Neural progenitor cell (in vitro differentiated cells): ENCODE measurements at regions not wholly inside any gene's neighbourhood (a gene's known extent, or its start where the extent isn't known, plus 50 kb on each side); places are given as distances from the start of the nearest gene placed in this dataset.

Source experiments
- DNase-seq: peaks from one replicate; pipeline ENCODE4 v3.0.0-alpha.2; 2016; ENCODE audit warnings: low spot score
- H2AFZ ChIP-seq: fragments of 200-600 bp; sonication (generic); replicated peaks from 2 replicates; pipeline ENCODE4 v1.6.1; 2016; ENCODE audit warnings: antibody characterized with exemption
- H3F3A ChIP-seq: fragments of 200-600 bp; sonication (generic); 2 replicates; pipeline ENCODE4 v1.6.1; 2016; ENCODE audit warnings: antibody characterized with exemption, low read depth
- H3K27ac ChIP-seq: fragments of 200-600 bp; sonication (generic); 2 replicates; pipeline ENCODE4 v1.5.1; 2016; ENCODE audit warnings: mild to moderate bottlenecking
- H3K27me3 ChIP-seq: fragments of 200-600 bp; sonication (generic); 2 replicates; pipeline ENCODE4 v1.6.1; 2016; ENCODE audit warnings: mild to moderate bottlenecking, moderate library complexity
- H3K36me3 ChIP-seq: fragments of 200-600 bp; sonication (generic); 2 replicates; pipeline ENCODE4 v1.5.1; 2016
- H3K4me1 ChIP-seq: fragments of 200-600 bp; sonication (generic); 2 replicates; pipeline ENCODE4 v1.6.1; 2016; ENCODE audit warnings: mixed run types
- H3K4me2 ChIP-seq: fragments of 200-600 bp; sonication (generic); 2 replicates; pipeline ENCODE4 v1.6.1; 2016
- H3K4me3 ChIP-seq: fragments of 200-600 bp; sonication (generic); 2 replicates; pipeline ENCODE4 v1.5.1; 2016
- H3K79me2 ChIP-seq: fragments of 200-600 bp; sonication (generic); 2 replicates; pipeline ENCODE4 v1.6.1; 2016; ENCODE audit warnings: low read depth
- H3K9ac ChIP-seq: fragments of 200-600 bp; sonication (generic); 2 replicates; pipeline ENCODE4 v1.6.1; 2016
- H3K9me3 ChIP-seq: fragments of 200-600 bp; sonication (generic); 2 replicates; pipeline ENCODE4 v1.5.1; 2016; ENCODE audit warnings: low read depth
- H4K20me1 ChIP-seq: fragments of 200-600 bp; sonication (generic); 2 replicates; pipeline ENCODE4 v1.6.1; 2016; ENCODE audit warnings: low read depth
- H3K27ac Mint-ChIP-seq: 3 replicates; pipeline ENCODE4 v1.8.0; 2021; ENCODE audit warnings: mixed read lengths
- H3K27me3 Mint-ChIP-seq: 2 replicates; pipeline ENCODE4 v1.8.0; 2022; ENCODE audit warnings: low read depth, mild to moderate bottlenecking, inconsistent platforms, moderate library complexity, mixed read lengths; ENCODE audit not compliant: insufficient read depth
- H3K36me3 Mint-ChIP-seq: 3 replicates; pipeline ENCODE4 v1.8.0; 2021; ENCODE audit warnings: mixed read lengths
- H3K4me1 Mint-ChIP-seq: 3 replicates; pipeline ENCODE4 v1.8.0; 2021; ENCODE audit warnings: mixed read lengths
- H3K4me3 Mint-ChIP-seq: 3 replicates; pipeline ENCODE4 v1.8.0; 2021; ENCODE audit warnings: mild to moderate bottlenecking, moderate library complexity, mixed read lengths
- H3K9me3 Mint-ChIP-seq: 3 replicates; pipeline ENCODE4 v1.8.0; 2020; ENCODE audit warnings: mixed read lengths
- EZH2 ChIP-seq: fragments of 200-600 bp; sonication (generic); IDR thresholded peaks from 2 replicates; pipeline ENCODE4 v1.6.1; 2017; ENCODE audit warnings: antibody characterized with exemption, mild to moderate bottlenecking, moderate library complexity
- EZH2phosphoT487 ChIP-seq: fragments of 200-600 bp; sonication (generic); IDR thresholded peaks from 2 replicates; pipeline ENCODE4 v1.6.1; 2017; ENCODE audit warnings: antibody characterized with exemption
- TF ChIP-seq, protein P1 (sequence below): fragments of 200-600 bp; sonication (generic); IDR thresholded peaks from 2 replicates; pipeline ENCODE4 v1.5.1; 2017; ENCODE audit warnings: antibody characterized with exemption, mild to moderate bottlenecking

DNA sequence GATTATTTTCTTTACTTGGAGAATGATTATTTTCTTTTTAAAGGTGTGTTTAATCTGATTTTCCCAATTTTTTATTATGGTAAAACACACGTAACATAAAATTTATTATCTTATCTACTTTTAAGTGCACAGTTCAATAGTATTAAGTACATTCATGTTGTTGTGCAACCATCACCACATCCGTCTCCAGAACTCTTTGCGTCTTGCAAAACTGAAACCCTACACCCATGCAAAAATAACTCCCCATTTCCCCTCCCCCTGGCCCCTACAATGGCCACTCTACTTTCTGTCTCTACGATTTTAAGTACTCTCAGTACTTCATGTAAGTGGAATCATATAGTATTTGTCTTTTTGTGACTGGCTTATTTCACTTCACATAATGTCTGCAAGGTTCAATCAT is 230.7 kb downstream of the SATB1 start:
- Mint-ChIP-seq H3K9me3 (peaks cover 2% of the 10 kb centered on the region), H3K27ac (no peak overlapping the region), H3K27me3 (peaks cover 2% of the 10 kb centered on the region), H3K4me3 (no peak overlapping the region), H3K36me3 (no peaks in the 10 kb centered on the region), H3K4me1 (peaks cover 16% of the 10 kb centered on the region)
- Histone ChIP-seq H3K4me3 (no peak overlapping the region), H3K4me2 (no peak overlapping the region), H3K36me3 (no peaks in the 10 kb centered on the region), H2AFZ (no peak overlapping the region), H3K79me2 (no peaks in the 10 kb centered on the region), H3K9ac (no peak overlapping the region), H3F3A (no peaks in the 10 kb centered on the region), H3K27ac (no peak overlapping the region), H3K9me3 (no peaks in the 10 kb centered on the region), H4K20me1 (no peaks in the 10 kb centered on the region), H3K27me3 (no peaks in the 10 kb centered on the region), H3K4me1 (no peaks in the 10 kb centered on the region)
- TF ChIP-seq, protein P1, sequence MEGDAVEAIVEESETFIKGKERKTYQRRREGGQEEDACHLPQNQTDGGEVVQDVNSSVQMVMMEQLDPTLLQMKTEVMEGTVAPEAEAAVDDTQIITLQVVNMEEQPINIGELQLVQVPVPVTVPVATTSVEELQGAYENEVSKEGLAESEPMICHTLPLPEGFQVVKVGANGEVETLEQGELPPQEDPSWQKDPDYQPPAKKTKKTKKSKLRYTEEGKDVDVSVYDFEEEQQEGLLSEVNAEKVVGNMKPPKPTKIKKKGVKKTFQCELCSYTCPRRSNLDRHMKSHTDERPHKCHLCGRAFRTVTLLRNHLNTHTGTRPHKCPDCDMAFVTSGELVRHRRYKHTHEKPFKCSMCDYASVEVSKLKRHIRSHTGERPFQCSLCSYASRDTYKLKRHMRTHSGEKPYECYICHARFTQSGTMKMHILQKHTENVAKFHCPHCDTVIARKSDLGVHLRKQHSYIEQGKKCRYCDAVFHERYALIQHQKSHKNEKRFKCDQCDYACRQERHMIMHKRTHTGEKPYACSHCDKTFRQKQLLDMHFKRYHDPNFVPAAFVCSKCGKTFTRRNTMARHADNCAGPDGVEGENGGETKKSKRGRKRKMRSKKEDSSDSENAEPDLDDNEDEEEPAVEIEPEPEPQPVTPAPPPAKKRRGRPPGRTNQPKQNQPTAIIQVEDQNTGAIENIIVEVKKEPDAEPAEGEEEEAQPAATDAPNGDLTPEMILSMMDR: no peak
- no peak for TF ChIP-seq EZH2
- TF ChIP-seq EZH2phosphoT487: no peak
- no peak for DNase-seq

DNA sequence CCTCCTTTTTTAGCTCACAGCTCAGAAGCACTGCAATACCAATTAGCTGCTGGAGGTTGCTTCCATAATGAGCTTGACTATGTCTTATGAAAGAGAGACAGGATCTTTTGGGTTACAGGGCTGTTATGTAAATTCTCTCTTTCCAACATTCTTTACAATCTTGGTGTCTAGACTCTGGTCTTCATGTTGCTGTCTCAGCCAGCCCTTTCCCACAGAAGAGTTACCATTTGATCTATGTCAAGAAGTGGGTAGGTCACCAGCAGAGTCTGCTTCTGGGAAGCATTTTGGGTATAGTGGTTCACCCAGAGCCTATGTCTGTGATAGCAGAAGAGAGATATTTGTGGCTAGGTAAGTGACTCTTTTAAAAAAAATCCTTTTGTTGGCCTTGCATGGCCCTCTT is 234.5 kb downstream of the SATB1 start:
- TF ChIP-seq EZH2phosphoT487: no peak
- TF ChIP-seq EZH2: no peak
- TF ChIP-seq, protein P1: no peak
- Histone ChIP-seq H3K27ac (no peak overlapping the region), H3K79me2 (no peaks in the 10 kb centered on the region), H3K4me2 (no peak overlapping the region), H4K20me1 (no peaks in the 10 kb centered on the region), H2AFZ (no peak overlapping the region), H3K9ac (no peak overlapping the region), H3K4me1 (no peaks in the 10 kb centered on the region), H3K4me3 (no peak overlapping the region), H3K27me3 (no peaks in the 10 kb centered on the region), H3K36me3 (no peaks in the 10 kb centered on the region), H3K9me3 (no peaks in the 10 kb centered on the region), H3F3A (no peaks in the 10 kb centered on the region)
- DNase-seq: no peak
- Mint-ChIP-seq H3K27me3 (no peaks in the 10 kb centered on the region), H3K9me3 (no peaks in the 10 kb centered on the region), H3K4me3 (peak overlapping the region; percentile 25), H3K27ac (no peak overlapping the region), H3K4me1 (peaks cover 29% of the 10 kb centered on the region), H3K36me3 (no peaks in the 10 kb centered on the region)

DNA sequence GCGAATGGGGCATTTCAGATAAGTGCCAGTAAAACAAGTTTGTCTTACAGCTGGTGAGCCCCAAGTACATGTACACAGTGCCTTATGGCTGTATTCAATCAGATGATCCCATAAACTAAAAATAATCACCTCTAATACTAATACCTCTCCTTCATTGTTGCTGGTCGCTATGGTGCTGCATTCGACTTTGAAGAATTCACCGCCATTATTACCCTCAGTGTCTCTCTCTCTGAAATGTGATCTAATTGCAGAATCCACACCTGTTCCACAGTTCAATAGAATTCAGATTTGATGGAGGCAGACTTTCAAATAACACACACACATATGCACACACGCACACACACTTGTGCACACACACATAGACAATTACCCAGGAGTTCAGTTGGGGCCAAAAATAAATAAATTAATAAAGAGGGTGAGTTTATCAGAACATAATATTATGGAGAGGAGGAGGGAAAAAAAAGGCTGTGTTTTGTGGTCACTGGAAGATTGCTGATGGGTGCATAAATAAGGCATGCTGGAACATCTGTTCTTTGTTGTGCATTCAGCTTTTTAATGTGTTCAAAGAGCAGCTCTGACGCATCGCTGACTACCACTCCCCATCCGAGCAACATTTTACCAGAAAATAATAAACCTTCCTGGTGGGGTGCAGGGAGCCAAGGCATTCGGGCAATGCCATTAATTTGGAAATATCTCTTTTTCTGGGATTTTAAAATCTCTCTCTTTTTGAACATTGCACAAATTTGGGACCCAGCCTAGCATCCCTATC is 235.7 kb downstream of the SATB1 start:
- TF ChIP-seq EZH2 (no peak), EZH2phosphoT487 (no peak)
- TF ChIP-seq, protein P1: no peak
- H3K4me1 Mint-ChIP-seq: peaks cover 29% of the 10 kb centered on the region
- H3K27ac ChIP-seq: no peak overlapping the region
- H4K20me1 ChIP-seq: no peaks in the 10 kb centered on the region
- H3K36me3 Mint-ChIP-seq: no peaks in the 10 kb centered on the region
- H3K27me3 ChIP-seq: no peaks in the 10 kb centered on the region
- no peak overlapping the region for H2AFZ ChIP-seq
- peaks cover 2% of the 10 kb centered on the region for H3K27me3 Mint-ChIP-seq
- no peak overlapping the region for H3K4me2 ChIP-seq
- H3K4me3 Mint-ChIP-seq: no peak overlapping the region
- H3K27ac Mint-ChIP-seq: no peak overlapping the region
- H3K4me1 ChIP-seq: no peaks in the 10 kb centered on the region
- no peak overlapping the region for H3K4me3 ChIP-seq
- no peaks in the 10 kb centered on the region for H3F3A ChIP-seq
- DNase-seq: no peak
- H3K9me3 ChIP-seq: no peaks in the 10 kb centered on the region
- H3K9me3 Mint-ChIP-seq: no peaks in the 10 kb centered on the region
- no peaks in the 10 kb centered on the region for H3K79me2 ChIP-seq
- H3K9ac ChIP-seq: no peak overlapping the region
- no peaks in the 10 kb centered on the region for H3K36me3 ChIP-seq
